ELR (cell line): ENCODE measurements at regions not wholly inside any gene's neighbourhood (a gene's known extent, or its start where the extent isn't known, plus 50 kb on each side); places are given as distances from the start of the nearest gene placed in this dataset.

Source experiments
- DNase-seq: peaks from one replicate; pipeline ENCODE4 v3.0.0-alpha.2; 2015; ENCODE audit warnings: low read depth

GRCh38 chr5:174311121-174311520 is 265.6 kb downstream of the NSG2 start:
- DNase-seq: no peak

- peak; percentile 50 for DNase-seq
Observed at GRCh38 chr5:174311531-174312269, 266.2 kb downstream of the NSG2 start.

GRCh38 chr5:174312270-174312617 is 266.7 kb downstream of the NSG2 start:
- no peak for DNase-seq

GRCh38 chr5:174312641-174313040 is 267.1 kb downstream of the NSG2 start:
- DNase-seq: no peak

GRCh38 chr5:174313615-174314014 is 268.1 kb downstream of the NSG2 start:
- DNase-seq: no peak

GRCh38 chr5:174314261-174314660 is 268.8 kb downstream of the NSG2 start:
- DNase-seq: no peak

GRCh38 chr5:174315471-174315870 is 270.0 kb downstream of the NSG2 start:
- DNase-seq: no peak

- DNase-seq: no peak
Observed at GRCh38 chr5:174315871-174316270, 270.4 kb downstream of the NSG2 start.

GRCh38 chr5:174316326-174316725 is 270.8 kb downstream of the NSG2 start:
- no peak for DNase-seq

GRCh38 chr5:174317256-174317894 is 271.9 kb downstream of the NSG2 start:
- DNase-seq: peak; percentile 54

GRCh38 chr5:174318578-174318977 is 273.1 kb downstream of the NSG2 start:
- no peak for DNase-seq

- DNase-seq: no peak
Observed at GRCh38 chr5:174319551-174319950, 274.0 kb downstream of the NSG2 start.

- no peak for DNase-seq
Observed at GRCh38 chr5:174320051-174320450, 274.5 kb downstream of the NSG2 start.

- DNase-seq: peak; percentile 56
Observed at GRCh38 chr5:174323878-174324281, 278.4 kb downstream of the NSG2 start.

- peak; percentile 8 for DNase-seq
Observed at GRCh38 chr5:174324680-174325079, 279.2 kb downstream of the NSG2 start.

GRCh38 chr5:174325431-174325830 is 279.9 kb downstream of the NSG2 start:
- DNase-seq: no peak

- no peak for DNase-seq
Observed at GRCh38 chr5:174325961-174326360, 280.5 kb downstream of the NSG2 start.

GRCh38 chr5:174326372-174326771 is 280.9 kb downstream of the NSG2 start:
- no peak for DNase-seq

GRCh38 chr5:174327317-174327864 is 281.9 kb downstream of the NSG2 start:
- peak; percentile 72 for DNase-seq

GRCh38 chr5:174327896-174328295 is 282.4 kb downstream of the NSG2 start:
- no peak for DNase-seq

GRCh38 chr5:174328631-174329299 is 283.3 kb downstream of the NSG2 start:
- DNase-seq: no peak

- no peak for DNase-seq
Observed at GRCh38 chr5:174329738-174330137, 284.2 kb downstream of the NSG2 start.
